ENCODE measurements at regions not wholly inside any gene's neighbourhood (a gene's known extent, or its start where the extent isn't known, plus 50 kb on each side); places are given as distances from the start of the nearest gene placed in this dataset.

GRCh38 chr12:71219224-71219623 is 61.4 kb upstream of the TSPAN8 start:
- H3K4me1 ChIP-seq = no peaks in the 10 kb centered on the region
- no peak overlapping the region for H3K27ac ChIP-seq
- no peaks in the 10 kb centered on the region for H4K20me1 ChIP-seq
- H3K4me3 ChIP-seq = no peak overlapping the region
- no peak overlapping the region for H3K9ac ChIP-seq
- TF ChIP-seq Cebpa-rat (IDR thresholded peaks at IDR 0.05) = no peak
- H3K27me3 ChIP-seq = no peaks in the 10 kb centered on the region
- H3K9me3 ChIP-seq = no peaks in the 10 kb centered on the region
- no peak overlapping the region for H3K4me2 ChIP-seq
- no peaks in the 10 kb centered on the region for H3K36me3 ChIP-seq

- H3K27ac ChIP-seq = no peak overlapping the region
- H3K9me3 ChIP-seq = no peaks in the 10 kb centered on the region
- H3K4me3 ChIP-seq = no peak overlapping the region
- H3K36me3 ChIP-seq = no peaks in the 10 kb centered on the region
- no peak for TF ChIP-seq Cebpa-rat (IDR thresholded peaks at IDR 0.05)
- no peak overlapping the region for H3K4me2 ChIP-seq
- H4K20me1 ChIP-seq = no peaks in the 10 kb centered on the region
- no peaks in the 10 kb centered on the region for H3K27me3 ChIP-seq
- no peaks in the 10 kb centered on the region for H3K4me1 ChIP-seq
- no peak overlapping the region for H3K9ac ChIP-seq
Measured at GRCh38 chr12:71218616-71219015, 60.8 kb upstream of the TSPAN8 start.

- Histone ChIP-seq H3K36me3 (no peaks in the 10 kb centered on the region), H3K4me2 (no peak overlapping the region)
Measured at GRCh38 chr12:71216725-71217579, 59.2 kb upstream of the TSPAN8 start.

GRCh38 chr12:71214511-71215285 is 56.9 kb upstream of the TSPAN8 start:
- no peak overlapping the region for H3K4me2 ChIP-seq
- no peaks in the 10 kb centered on the region for H3K4me1 ChIP-seq
- no peaks in the 10 kb centered on the region for H3K36me3 ChIP-seq
- no peaks in the 10 kb centered on the region for H4K20me1 ChIP-seq
- H3K9ac ChIP-seq = no peak overlapping the region
- peaks cover 13% of the 10 kb centered on the region for H3K9me3 ChIP-seq
- H3K27ac ChIP-seq = no peak overlapping the region
- no peak overlapping the region for H3K4me3 ChIP-seq
- TF ChIP-seq Cebpa-rat (IDR thresholded peaks at IDR 0.05) = no peak
- no peaks in the 10 kb centered on the region for H3K27me3 ChIP-seq

More at GRCh38 chr12:71216725-71217579, 59.2 kb upstream of the TSPAN8 start:
- Histone ChIP-seq H3K9ac (no peak overlapping the region), H3K4me1 (no peaks in the 10 kb centered on the region), H3K4me3 (no peak overlapping the region), H3K27ac (no peak overlapping the region), H3K27me3 (no peaks in the 10 kb centered on the region), H4K20me1 (no peaks in the 10 kb centered on the region), H3K9me3 (no peaks in the 10 kb centered on the region)
- no peak for TF ChIP-seq Cebpa-rat (IDR thresholded peaks at IDR 0.05)

- no peak for TF ChIP-seq Cebpa-rat (IDR thresholded peaks at IDR 0.05)
- H3K4me3 ChIP-seq = no peak overlapping the region
- H3K36me3 ChIP-seq = no peaks in the 10 kb centered on the region
- no peaks in the 10 kb centered on the region for H3K27me3 ChIP-seq
- H3K4me1 ChIP-seq = no peaks in the 10 kb centered on the region
- no peaks in the 10 kb centered on the region for H4K20me1 ChIP-seq
- H3K4me2 ChIP-seq = no peak overlapping the region
- no peak overlapping the region for H3K27ac ChIP-seq
- H3K9me3 ChIP-seq = peaks cover 34% of the 10 kb centered on the region
- no peak overlapping the region for H3K9ac ChIP-seq
Measured at GRCh38 chr12:71208053-71208685, 50.4 kb upstream of the TSPAN8 start.

Measured in BLaER1 (cell line).